ENCODE measurements at regions not wholly inside any gene's neighbourhood (a gene's known extent, or its start where the extent isn't known, plus 50 kb on each side); places are given as distances from the start of the nearest gene placed in this dataset.

DNA sequence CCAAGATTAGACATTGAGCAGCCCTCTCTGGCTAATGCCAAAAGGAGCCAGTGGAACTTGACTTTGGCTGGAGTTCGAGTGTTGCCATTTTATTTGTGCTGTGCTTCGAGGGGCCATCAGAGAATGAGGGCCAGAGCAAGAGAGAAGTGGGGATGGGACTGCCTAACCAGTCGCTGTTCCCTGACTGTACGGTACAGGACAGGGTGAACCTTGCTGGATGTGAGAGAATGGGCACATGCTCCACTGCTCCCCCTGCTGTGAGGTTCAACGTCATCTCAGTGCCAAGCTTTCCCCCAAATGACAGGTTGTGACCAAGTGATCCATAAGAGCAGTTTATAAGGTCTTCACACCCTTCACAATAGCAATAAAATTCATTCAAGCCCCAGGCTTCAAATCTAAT lies 55.1 kb upstream of the BCL11B start:
- no peak overlapping the region for H3K4me3 Mint-ChIP-seq
- no peaks in the 10 kb centered on the region for H3K9me3 Mint-ChIP-seq
- peaks cover 12% of the 10 kb centered on the region for H3K4me1 Mint-ChIP-seq
- ATAC-seq (peak; percentile 47), DNase-seq (ENCODE audit: low spot score in 2 of 2) (no peak)
- H3K27ac Mint-ChIP-seq: no peak overlapping the region
- H3K36me3 Mint-ChIP-seq: no peaks in the 10 kb centered on the region

- DNase-seq (ENCODE audit: low spot score in 2 of 2) (no peak), ATAC-seq (no peak)
- Mint-ChIP-seq H3K9me3 (no peaks in the 10 kb centered on the region), H3K27ac (no peak overlapping the region), H3K4me3 (no peak overlapping the region), H3K4me1 (peaks cover 21% of the 10 kb centered on the region), H3K36me3 (no peaks in the 10 kb centered on the region)
Measured at GRCh38 chr14:99326041-99326710, 54.2 kb upstream of the BCL11B start.

DNA sequence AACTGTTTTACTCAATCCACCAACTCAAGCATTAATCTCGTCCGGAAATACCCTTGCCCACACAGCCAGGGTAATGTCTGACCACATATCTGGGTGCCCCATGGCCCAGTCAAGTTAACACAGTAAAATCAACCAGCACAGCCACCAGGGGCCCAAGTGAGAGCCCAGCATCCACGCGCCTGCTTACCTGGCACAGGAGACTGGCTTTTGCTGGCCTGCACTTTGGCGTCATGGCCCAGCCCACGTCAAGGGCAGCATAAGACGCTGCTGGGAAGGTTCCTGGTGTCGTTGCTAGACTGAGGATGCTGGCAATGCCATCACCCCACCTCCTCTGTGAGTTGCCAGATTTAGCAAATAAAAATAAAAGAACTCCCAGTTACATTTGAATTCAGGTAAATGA lies 53.6 kb upstream of the BCL11B start:
- no peak for DNase-seq (ENCODE audit: low spot score in 2 of 2)
- Mint-ChIP-seq H3K36me3 (no peaks in the 10 kb centered on the region), H3K4me3 (no peak overlapping the region), H3K27ac (no peak overlapping the region), H3K4me1 (peaks cover 27% of the 10 kb centered on the region), H3K9me3 (no peaks in the 10 kb centered on the region)
- ATAC-seq: no peak

DNA sequence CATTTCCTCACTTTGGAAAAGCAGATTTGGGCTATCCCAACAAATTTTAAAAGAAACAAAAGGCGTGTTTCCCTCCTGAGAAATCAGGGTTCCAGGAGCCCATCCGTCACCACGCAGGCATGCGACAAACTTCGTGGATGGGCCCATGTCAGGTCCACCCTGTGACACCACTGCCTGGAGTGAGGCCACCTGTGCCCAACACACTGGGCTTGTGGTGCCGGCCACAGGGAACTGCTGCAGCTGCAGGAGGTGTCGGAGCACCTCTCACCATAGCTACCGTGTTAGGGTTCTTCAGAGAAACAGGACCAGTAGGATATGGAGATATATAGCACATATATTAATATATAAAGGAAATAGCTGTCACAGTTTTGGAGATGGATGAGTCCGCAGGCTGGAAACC lies 53.0 kb upstream of the BCL11B start:
- H3K27ac Mint-ChIP-seq: no peak overlapping the region
- no peaks in the 10 kb centered on the region for H3K36me3 Mint-ChIP-seq
- DNase-seq (ENCODE audit: low spot score in 2 of 2) (no peak), ATAC-seq (no peak)
- H3K4me1 Mint-ChIP-seq: peaks cover 32% of the 10 kb centered on the region
- H3K9me3 Mint-ChIP-seq: no peaks in the 10 kb centered on the region
- H3K4me3 Mint-ChIP-seq: no peak overlapping the region

DNA sequence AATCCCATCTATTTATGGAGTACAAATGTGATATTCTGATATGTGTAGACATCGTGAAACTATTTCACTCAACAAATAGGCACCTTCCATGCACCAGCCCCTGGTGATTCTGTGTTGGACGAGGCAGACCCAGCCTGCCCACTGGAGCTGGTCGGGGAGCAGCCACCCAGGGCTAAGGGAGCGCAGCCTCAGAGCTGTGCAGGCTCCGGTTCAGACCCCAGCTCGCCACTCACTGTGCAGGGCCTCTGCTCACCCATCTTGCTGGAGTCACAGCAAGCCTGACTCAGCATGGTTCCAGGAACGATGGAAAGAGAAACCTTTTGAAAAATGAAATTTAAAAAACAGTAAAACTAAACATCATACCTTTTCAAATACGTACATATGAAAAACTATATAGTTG lies 52.3 kb upstream of the BCL11B start:
- Mint-ChIP-seq H3K4me3 (no peak overlapping the region), H3K4me1 (peaks cover 35% of the 10 kb centered on the region), H3K27ac (no peak overlapping the region), H3K36me3 (no peaks in the 10 kb centered on the region), H3K9me3 (no peaks in the 10 kb centered on the region)
- ATAC-seq (no peak), DNase-seq (ENCODE audit: low spot score in 2 of 2) (no peak)

DNA sequence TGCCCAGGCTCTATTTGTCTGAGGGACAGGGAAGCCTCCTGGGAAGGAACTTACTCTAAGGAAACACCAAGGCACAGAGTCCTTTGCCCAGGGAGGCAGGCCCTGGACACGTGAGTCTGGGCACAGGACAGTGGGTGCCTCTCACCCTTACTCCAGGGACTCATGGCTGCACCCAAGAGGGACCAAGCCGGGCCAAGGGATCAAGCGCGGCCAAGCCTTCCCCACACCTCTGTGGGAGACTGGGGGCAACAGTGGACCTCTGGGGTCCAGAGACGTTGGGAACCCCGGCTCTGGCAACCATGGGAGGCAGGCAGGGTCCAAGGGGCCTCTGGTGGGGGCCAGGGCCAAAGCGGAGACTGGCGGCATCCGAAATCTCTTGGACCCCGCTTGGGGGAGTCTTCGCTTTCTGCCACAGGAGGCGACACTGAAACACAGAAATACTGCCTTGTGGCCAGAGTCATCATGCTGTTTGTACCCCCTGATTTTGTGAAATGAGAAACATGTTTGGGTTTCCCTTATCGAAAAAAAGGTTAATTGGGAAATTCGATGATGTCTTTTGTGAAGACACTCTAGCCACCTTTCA lies 51.7 kb upstream of the BCL11B start:
- H3K36me3 Mint-ChIP-seq: no peaks in the 10 kb centered on the region
- DNase-seq (ENCODE audit: low spot score in 2 of 2) (no peak), ATAC-seq (no peak)
- peaks cover 36% of the 10 kb centered on the region for H3K4me1 Mint-ChIP-seq
- no peaks in the 10 kb centered on the region for H3K9me3 Mint-ChIP-seq
- H3K4me3 Mint-ChIP-seq: no peak overlapping the region
- H3K27ac Mint-ChIP-seq: no peak overlapping the region

DNA sequence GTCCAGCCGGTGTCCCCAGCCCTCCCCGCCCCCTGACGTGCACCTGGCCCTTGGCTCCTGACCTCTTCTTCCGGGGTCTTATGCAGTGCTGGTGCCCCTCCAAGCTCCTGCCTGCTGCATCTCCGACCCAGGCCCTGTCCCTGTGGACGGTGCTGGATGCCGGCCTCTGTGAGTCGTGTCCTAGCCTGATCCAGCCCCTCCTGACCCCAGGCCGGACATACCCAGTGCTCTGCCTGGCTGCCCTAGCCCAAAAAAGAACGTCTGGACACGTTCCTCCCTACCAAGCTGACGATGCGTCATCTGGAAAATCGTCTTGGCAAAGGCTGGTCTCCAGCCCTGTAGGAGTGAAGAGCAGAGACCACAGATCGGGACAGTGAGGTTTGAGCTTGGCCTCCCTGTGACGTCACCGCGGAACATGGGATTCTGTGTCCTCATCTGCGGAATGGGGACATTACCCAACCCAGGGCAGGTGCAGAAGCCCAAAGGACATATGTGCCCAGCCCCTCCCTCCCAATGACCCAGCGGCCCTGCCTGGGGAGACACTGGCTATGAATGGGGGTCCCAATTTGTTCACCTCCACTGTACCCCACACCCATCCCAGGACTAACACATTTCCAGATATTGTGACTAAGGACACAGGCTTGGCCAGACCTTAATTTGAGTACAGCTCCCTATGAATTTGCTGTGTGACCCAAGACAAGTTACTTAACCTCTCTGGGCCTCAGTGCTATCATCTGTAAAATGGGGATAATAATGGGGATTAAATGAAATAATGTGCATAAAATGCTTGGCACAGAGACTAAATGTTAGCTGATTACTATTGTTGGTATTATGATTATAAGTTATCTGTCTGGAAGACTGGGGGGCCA lies 51.0 kb upstream of the BCL11B start:
- peak in 1 of 2 donors; percentile 37 for DNase-seq (ENCODE audit: low spot score in 2 of 2)
- ATAC-seq: no peak
- H3K36me3 Mint-ChIP-seq: no peaks in the 10 kb centered on the region

GRCh38 chr14:99321955-99322730 lies 50.1 kb upstream of the BCL11B start:
- DNase-seq (ENCODE audit: low spot score in 2 of 2) (peak in 1 of 2 donors; percentile 34), ATAC-seq (no peak)
- H3K4me3 Mint-ChIP-seq: peak overlapping the region; percentile 63
- H3K9me3 Mint-ChIP-seq: no peaks in the 10 kb centered on the region
- H3K36me3 Mint-ChIP-seq: no peaks in the 10 kb centered on the region
- H3K4me1 Mint-ChIP-seq: peaks cover 47% of the 10 kb centered on the region
- H3K27ac Mint-ChIP-seq: peak overlapping the region; percentile 13

More for the DNA sequence above, 51.0 kb upstream of the BCL11B start:
- Mint-ChIP-seq H3K9me3 (no peaks in the 10 kb centered on the region), H3K4me1 (peaks cover 40% of the 10 kb centered on the region), H3K4me3 (no peak overlapping the region), H3K27ac (no peak overlapping the region)

All from stimulated activated effector memory CD8-positive, alpha-beta T cell treated with anti-CD3 and anti-CD28 coated beads, Interleukin-12 subunit alpha, Interleukin-12 subunit beta, amount 100 ng/mL, for 72 hours (primary cell).